ENCODE measurements at regions not wholly inside any gene's neighbourhood (a gene's known extent, or its start where the extent isn't known, plus 50 kb on each side); places are given as distances from the start of the nearest gene placed in this dataset.

GRCh38 chr15:69908590-69909420 is 188.9 kb downstream of the TLE3 start:
- intact Hi-C loops (cut with micrococcal nuclease), result no loop called here
- DNase-seq (ENCODE audit: low spot score), result no peak
- Mint-ChIP-seq H3K9me3 (peaks cover 4% of the 10 kb centered on the region), H3K27ac (no peak overlapping the region), H3K4me1 (ENCODE audit: low read depth) (no peaks in the 10 kb centered on the region), H3K36me3 (ENCODE audit: low read depth) (no peaks in the 10 kb centered on the region), H3K4me3 (ENCODE audit: low read depth) (no peak overlapping the region), H3K27me3 (ENCODE audit: low read depth) (peaks cover 4% of the 10 kb centered on the region)

GRCh38 chr15:69909719-69910444 is 187.8 kb downstream of the TLE3 start:
- intact Hi-C loops (cut with micrococcal nuclease), result no loop called here
- Mint-ChIP-seq H3K9me3 (peaks cover 4% of the 10 kb centered on the region), H3K27me3 (ENCODE audit: low read depth) (peaks cover 7% of the 10 kb centered on the region)

GRCh38 chr15:69910514-69910913 is 187.2 kb downstream of the TLE3 start:
- H3K27me3 Mint-ChIP-seq (ENCODE audit: low read depth), result peaks cover 7% of the 10 kb centered on the region
- H3K27ac Mint-ChIP-seq, result no peak overlapping the region
- H3K36me3 Mint-ChIP-seq (ENCODE audit: low read depth), result no peaks in the 10 kb centered on the region
- intact Hi-C loops (cut with micrococcal nuclease), result no loop called here
- no peak overlapping the region for H3K4me3 Mint-ChIP-seq (ENCODE audit: low read depth)
- DNase-seq (ENCODE audit: low spot score), result no peak
- peaks cover 4% of the 10 kb centered on the region for H3K9me3 Mint-ChIP-seq
- no peaks in the 10 kb centered on the region for H3K4me1 Mint-ChIP-seq (ENCODE audit: low read depth)

More at GRCh38 chr15:69909719-69910444, 187.8 kb downstream of the TLE3 start:
- no peaks in the 10 kb centered on the region for H3K36me3 Mint-ChIP-seq (ENCODE audit: low read depth)
- DNase-seq (ENCODE audit: low spot score), result no peak
- no peak overlapping the region for H3K27ac Mint-ChIP-seq
- H3K4me3 Mint-ChIP-seq (ENCODE audit: low read depth), result no peak overlapping the region
- no peaks in the 10 kb centered on the region for H3K4me1 Mint-ChIP-seq (ENCODE audit: low read depth)

GRCh38 chr15:69912116-69912515 is 185.6 kb downstream of the TLE3 start:
- Mint-ChIP-seq H3K9me3 (peaks cover 4% of the 10 kb centered on the region), H3K4me1 (ENCODE audit: low read depth) (no peaks in the 10 kb centered on the region), H3K27me3 (ENCODE audit: low read depth) (peaks cover 8% of the 10 kb centered on the region), H3K27ac (no peak overlapping the region), H3K36me3 (ENCODE audit: low read depth) (no peaks in the 10 kb centered on the region), H3K4me3 (ENCODE audit: low read depth) (no peak overlapping the region)
- intact Hi-C loops (cut with micrococcal nuclease), result no loop called here
- no peak for DNase-seq (ENCODE audit: low spot score)

GRCh38 chr15:69914040-69914439 is 183.7 kb downstream of the TLE3 start:
- Mint-ChIP-seq H3K4me1 (ENCODE audit: low read depth) (no peaks in the 10 kb centered on the region), H3K27me3 (ENCODE audit: low read depth) (peaks cover 10% of the 10 kb centered on the region), H3K9me3 (peaks cover 4% of the 10 kb centered on the region), H3K36me3 (ENCODE audit: low read depth) (no peaks in the 10 kb centered on the region), H3K4me3 (ENCODE audit: low read depth) (no peak overlapping the region), H3K27ac (no peak overlapping the region)
- intact Hi-C loops (cut with micrococcal nuclease), result no loop called here
- no peak for DNase-seq (ENCODE audit: low spot score)

GRCh38 chr15:69914960-69915359 is 182.8 kb downstream of the TLE3 start:
- Mint-ChIP-seq H3K36me3 (ENCODE audit: low read depth) (no peaks in the 10 kb centered on the region), H3K27ac (no peak overlapping the region), H3K27me3 (ENCODE audit: low read depth) (peaks cover 9% of the 10 kb centered on the region), H3K4me1 (ENCODE audit: low read depth) (no peaks in the 10 kb centered on the region), H3K9me3 (no peaks in the 10 kb centered on the region), H3K4me3 (ENCODE audit: low read depth) (no peak overlapping the region)
- intact Hi-C loops (cut with micrococcal nuclease), result no loop called here
- no peak for DNase-seq (ENCODE audit: low spot score)

- H3K36me3 Mint-ChIP-seq (ENCODE audit: low read depth), result no peaks in the 10 kb centered on the region
- H3K27ac Mint-ChIP-seq, result no peak overlapping the region
- H3K27me3 Mint-ChIP-seq (ENCODE audit: low read depth), result peaks cover 6% of the 10 kb centered on the region
- H3K4me1 Mint-ChIP-seq (ENCODE audit: low read depth), result no peaks in the 10 kb centered on the region
- intact Hi-C loops (cut with micrococcal nuclease), result no loop called here
- no peak for DNase-seq (ENCODE audit: low spot score)
- H3K4me3 Mint-ChIP-seq (ENCODE audit: low read depth), result no peak overlapping the region
- H3K9me3 Mint-ChIP-seq, result no peaks in the 10 kb centered on the region
Observed at GRCh38 chr15:69916169-69916785, 181.4 kb downstream of the TLE3 start.

GRCh38 chr15:69917056-69917455 is 180.7 kb downstream of the TLE3 start:
- DNase-seq (ENCODE audit: low spot score), result no peak
- peaks cover under 1% of the 10 kb centered on the region for H3K9me3 Mint-ChIP-seq
- intact Hi-C loops (cut with micrococcal nuclease), result no loop called here

GRCh38 chr15:69919816-69920215 is 177.9 kb downstream of the TLE3 start:
- peaks cover 19% of the 10 kb centered on the region for H3K9me3 Mint-ChIP-seq
- H3K4me3 Mint-ChIP-seq (ENCODE audit: low read depth), result no peak overlapping the region
- H3K36me3 Mint-ChIP-seq (ENCODE audit: low read depth), result no peaks in the 10 kb centered on the region
- no peak for DNase-seq (ENCODE audit: low spot score)
- H3K27me3 Mint-ChIP-seq (ENCODE audit: low read depth), result peaks cover 7% of the 10 kb centered on the region
- H3K27ac Mint-ChIP-seq, result no peak overlapping the region
- H3K4me1 Mint-ChIP-seq (ENCODE audit: low read depth), result no peaks in the 10 kb centered on the region
- intact Hi-C loops (cut with micrococcal nuclease), result no loop called here

More at GRCh38 chr15:69917056-69917455, 180.7 kb downstream of the TLE3 start:
- H3K4me1 Mint-ChIP-seq (ENCODE audit: low read depth), result no peaks in the 10 kb centered on the region
- H3K27ac Mint-ChIP-seq, result no peak overlapping the region
- H3K4me3 Mint-ChIP-seq (ENCODE audit: low read depth), result no peak overlapping the region
- no peaks in the 10 kb centered on the region for H3K36me3 Mint-ChIP-seq (ENCODE audit: low read depth)
- H3K27me3 Mint-ChIP-seq (ENCODE audit: low read depth), result peaks cover 6% of the 10 kb centered on the region

GRCh38 chr15:69920221-69920620 is 177.5 kb downstream of the TLE3 start:
- no peak overlapping the region for H3K27ac Mint-ChIP-seq
- peaks cover 7% of the 10 kb centered on the region for H3K27me3 Mint-ChIP-seq (ENCODE audit: low read depth)
- H3K4me3 Mint-ChIP-seq (ENCODE audit: low read depth), result no peak overlapping the region
- H3K36me3 Mint-ChIP-seq (ENCODE audit: low read depth), result no peaks in the 10 kb centered on the region
- intact Hi-C loops (cut with micrococcal nuclease), result no loop called here
- no peaks in the 10 kb centered on the region for H3K4me1 Mint-ChIP-seq (ENCODE audit: low read depth)
- no peak for DNase-seq (ENCODE audit: low spot score)
- peaks cover 23% of the 10 kb centered on the region for H3K9me3 Mint-ChIP-seq

GRCh38 chr15:69921626-69922619 is 175.8 kb downstream of the TLE3 start:
- no peak overlapping the region for H3K27ac Mint-ChIP-seq

GRCh38 chr15:69924531-69924930 is 173.2 kb downstream of the TLE3 start:
- no peaks in the 10 kb centered on the region for H3K4me1 Mint-ChIP-seq (ENCODE audit: low read depth)
- H3K36me3 Mint-ChIP-seq (ENCODE audit: low read depth), result no peaks in the 10 kb centered on the region
- peaks cover 30% of the 10 kb centered on the region for H3K9me3 Mint-ChIP-seq
- peaks cover 8% of the 10 kb centered on the region for H3K27me3 Mint-ChIP-seq (ENCODE audit: low read depth)
- H3K4me3 Mint-ChIP-seq (ENCODE audit: low read depth), result no peak overlapping the region
- intact Hi-C loops (cut with micrococcal nuclease), result no loop called here
- H3K27ac Mint-ChIP-seq, result no peak overlapping the region
- no peak for DNase-seq (ENCODE audit: low spot score)

More at GRCh38 chr15:69921626-69922619, 175.8 kb downstream of the TLE3 start:
- DNase-seq (ENCODE audit: low spot score), result no peak
- Mint-ChIP-seq H3K9me3 (peaks cover 25% of the 10 kb centered on the region), H3K4me3 (ENCODE audit: low read depth) (no peak overlapping the region), H3K36me3 (ENCODE audit: low read depth) (no peaks in the 10 kb centered on the region), H3K27me3 (ENCODE audit: low read depth) (peaks cover 7% of the 10 kb centered on the region), H3K4me1 (ENCODE audit: low read depth) (no peaks in the 10 kb centered on the region)
- intact Hi-C loops (cut with micrococcal nuclease), result no loop called here
